Testis (tissue), 2 donors: ENCODE measurements at regions not wholly inside any gene's neighbourhood (a gene's known extent, or its start where the extent isn't known, plus 50 kb on each side); places are given as distances from the start of the nearest gene placed in this dataset.

Source experiments
- DNase-seq: peaks from one replicate; pipeline ENCODE4 v3.0.0-alpha.2; 2019
- H3K27ac ChIP-seq, 2 donors: fragments of 200-600 bp; sonication (generic); one replicate each; pipeline ENCODE4 v1.5.1; 2019
- H3K27me3 ChIP-seq: fragments of 200-600 bp; sonication (generic); one replicate; pipeline ENCODE4 v1.5.1; 2019
- H3K36me3 ChIP-seq: fragments of 200-600 bp; sonication (generic); one replicate; pipeline ENCODE4 v1.5.1; 2017; ENCODE audit warnings: low read depth; ENCODE audit errors: missing control alignments
- H3K4me1 ChIP-seq: fragments of 200-600 bp; sonication (generic); one replicate; pipeline ENCODE4 v1.5.1; 2019
- H3K4me3 ChIP-seq, 2 donors: fragments of 200-600 bp; sonication (generic); one replicate each; pipeline ENCODE4 v1.5.1; 2017 to 2019
- H3K9me3 ChIP-seq: fragments of 200-600 bp; sonication (generic); one replicate; pipeline ENCODE4 v1.5.1; 2017
- POLR2A ChIP-seq: fragments of 450-650 bp; IDR thresholded peaks from one replicate; pipeline ENCODE4 v1.6.1; 2017; ENCODE audit warnings: antibody characterized with exemption, mild to moderate bottlenecking, moderate library complexity
- WGBS, 2 donors: methylation state at CpG; one replicate each; pipeline ENCODE4 v1.1.5; 2018; 5-methylcytosine and 5-hydroxymethylcytosine counted together
- intact Hi-C: fragments of 100-400 bp; cut with DNase I; formaldehyde crosslinking; loops from one replicate; pipeline ENCODE4 v1.15.1; 2023; ENCODE audit warnings: low total_unique reads
- TF ChIP-seq, protein P1 (sequence below), 3 experiments: fragments of 450-650 bp in 2 of 3; fragments of 200-600 bp in 1 of 3; sonication (generic) in 1 of 3; IDR thresholded peaks; one replicate each; pipeline ENCODE4 v1.5.1; 2016 to 2019; ENCODE audit warnings: antibody characterized with exemption in 3 of 3, mild to moderate bottlenecking in 2 of 3, moderate library complexity in 1 of 3

DNA sequence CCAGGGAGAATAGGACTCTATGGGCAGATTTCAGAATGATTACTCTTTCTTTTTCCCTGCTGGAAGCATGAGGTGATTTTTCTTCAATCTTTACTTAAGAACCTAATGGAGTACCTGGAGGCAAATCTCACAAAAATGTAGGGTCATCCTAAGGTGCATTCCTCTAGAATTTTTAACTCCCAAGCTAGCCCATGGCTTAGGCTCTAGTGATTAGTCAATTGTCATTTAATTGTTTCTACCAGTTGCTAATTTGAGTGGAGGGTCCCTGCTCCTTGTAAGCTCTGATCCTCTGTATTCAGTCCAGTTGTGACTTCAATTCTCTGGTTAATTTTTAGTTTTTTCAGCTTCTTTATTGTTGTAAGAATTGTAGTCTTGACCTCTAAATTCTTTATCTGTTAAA lies 467.0 kb downstream of the HTR1A start:
- intact Hi-C loops: no loop called here
- no peak overlapping the region for H3K27ac ChIP-seq
- H3K36me3 ChIP-seq: no peaks in the 10 kb centered on the region
- H3K27me3 ChIP-seq: no peaks in the 10 kb centered on the region
- no peaks in the 10 kb centered on the region for H3K4me1 ChIP-seq
- TF ChIP-seq POLR2A: no peak
- TF ChIP-seq, protein P1, sequence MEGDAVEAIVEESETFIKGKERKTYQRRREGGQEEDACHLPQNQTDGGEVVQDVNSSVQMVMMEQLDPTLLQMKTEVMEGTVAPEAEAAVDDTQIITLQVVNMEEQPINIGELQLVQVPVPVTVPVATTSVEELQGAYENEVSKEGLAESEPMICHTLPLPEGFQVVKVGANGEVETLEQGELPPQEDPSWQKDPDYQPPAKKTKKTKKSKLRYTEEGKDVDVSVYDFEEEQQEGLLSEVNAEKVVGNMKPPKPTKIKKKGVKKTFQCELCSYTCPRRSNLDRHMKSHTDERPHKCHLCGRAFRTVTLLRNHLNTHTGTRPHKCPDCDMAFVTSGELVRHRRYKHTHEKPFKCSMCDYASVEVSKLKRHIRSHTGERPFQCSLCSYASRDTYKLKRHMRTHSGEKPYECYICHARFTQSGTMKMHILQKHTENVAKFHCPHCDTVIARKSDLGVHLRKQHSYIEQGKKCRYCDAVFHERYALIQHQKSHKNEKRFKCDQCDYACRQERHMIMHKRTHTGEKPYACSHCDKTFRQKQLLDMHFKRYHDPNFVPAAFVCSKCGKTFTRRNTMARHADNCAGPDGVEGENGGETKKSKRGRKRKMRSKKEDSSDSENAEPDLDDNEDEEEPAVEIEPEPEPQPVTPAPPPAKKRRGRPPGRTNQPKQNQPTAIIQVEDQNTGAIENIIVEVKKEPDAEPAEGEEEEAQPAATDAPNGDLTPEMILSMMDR (IDR thresholded peaks at IDR 0.05): no peak
- no peak for DNase-seq
- H3K9me3 ChIP-seq: no peaks in the 10 kb centered on the region
- no peak overlapping the region for H3K4me3 ChIP-seq

DNA sequence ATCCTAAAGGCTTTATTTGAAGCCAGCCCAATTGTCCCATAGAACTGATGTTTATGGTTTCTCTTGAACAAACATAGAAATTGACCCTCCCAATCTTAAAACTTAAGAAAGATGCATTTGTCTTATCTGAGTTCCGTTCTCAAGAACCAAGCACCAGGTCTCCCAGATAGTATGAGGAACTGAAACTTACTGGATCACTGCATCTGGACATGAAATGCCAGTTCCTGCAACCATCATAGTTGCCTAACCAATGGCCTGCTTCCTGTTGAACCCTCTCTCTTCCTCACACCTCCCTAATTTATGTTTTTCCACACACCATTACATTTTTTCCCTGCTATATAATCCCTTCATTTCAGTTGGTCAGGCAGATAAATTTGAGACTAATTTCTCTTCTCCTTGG lies 478.9 kb downstream of the HTR1A start:
- Histone ChIP-seq H3K36me3 (no peaks in the 10 kb centered on the region), H3K27ac (no peak overlapping the region), H3K4me3 (no peak overlapping the region), H3K9me3 (no peaks in the 10 kb centered on the region), H3K4me1 (no peaks in the 10 kb centered on the region), H3K27me3 (no peaks in the 10 kb centered on the region)
- DNase-seq: no peak
- intact Hi-C loops: no loop called here
- TF ChIP-seq, protein P1 (IDR thresholded peaks at IDR 0.05): no peak
- WGBS, 2 donors: 75 to 85% methylated on average over 1 of the region's 1 CpG

DNA sequence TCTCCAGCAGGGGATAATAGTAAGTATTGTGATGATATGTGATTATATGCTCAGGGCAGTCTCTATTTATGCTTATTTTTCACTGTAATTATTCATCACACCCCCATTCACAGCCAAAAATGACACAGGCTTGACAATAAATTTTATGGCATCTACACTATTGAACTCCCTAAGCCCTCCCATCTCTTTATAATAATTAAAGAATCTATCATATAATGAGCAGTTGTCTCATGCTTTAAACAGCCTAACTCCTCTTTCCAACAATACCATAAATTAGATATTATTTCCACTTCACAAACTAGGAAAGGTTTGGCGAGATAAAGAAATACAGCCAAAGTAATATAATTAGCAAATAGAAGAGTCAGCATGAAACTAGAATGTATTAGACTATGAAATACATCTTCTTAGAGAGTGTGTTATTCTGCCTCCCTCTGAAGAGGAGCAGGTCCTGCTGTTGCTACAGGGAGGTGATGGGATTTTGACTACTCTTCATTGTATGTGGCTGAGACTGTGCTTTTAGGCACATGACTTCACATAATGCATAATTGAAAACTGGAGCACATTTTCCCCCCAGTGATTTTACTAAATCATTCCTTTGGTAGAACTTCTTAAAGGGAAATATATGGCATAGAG lies 488.8 kb downstream of the HTR1A start:
- Histone ChIP-seq H3K4me3 (no peak overlapping the region), H3K36me3 (no peaks in the 10 kb centered on the region), H3K27ac (no peak overlapping the region), H3K9me3 (no peaks in the 10 kb centered on the region), H3K4me1 (no peaks in the 10 kb centered on the region), H3K27me3 (no peaks in the 10 kb centered on the region)
- WGBS, 2 donors: 73 to 80% methylated on average over 1 of the region's 1 CpG
- intact Hi-C loops: no loop called here
- no peak for TF ChIP-seq POLR2A
- TF ChIP-seq, protein P1 (IDR thresholded peaks at IDR 0.05): no peak
- no peak for DNase-seq

DNA sequence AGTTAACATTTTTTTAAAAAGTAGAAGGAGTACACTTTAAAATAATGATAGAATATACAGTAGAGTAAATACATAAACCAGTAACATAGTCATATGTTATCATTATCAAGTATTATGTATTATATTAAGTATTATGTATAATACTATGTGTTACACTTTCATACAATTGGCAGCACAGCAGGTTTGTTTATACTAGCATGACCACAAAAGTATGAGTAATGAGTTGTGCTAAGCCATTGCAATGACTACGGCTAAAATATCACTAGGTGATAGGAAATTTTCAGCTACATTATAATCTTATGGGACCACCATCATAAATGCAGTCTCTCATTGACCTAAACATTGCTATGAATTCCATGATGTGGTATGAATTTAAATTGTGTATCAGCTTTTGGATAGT lies 506.0 kb downstream of the HTR1A start:
- Histone ChIP-seq H3K36me3 (no peaks in the 10 kb centered on the region), H3K4me1 (no peaks in the 10 kb centered on the region), H3K4me3 (no peak overlapping the region), H3K9me3 (no peaks in the 10 kb centered on the region), H3K27ac (no peak overlapping the region), H3K27me3 (no peaks in the 10 kb centered on the region)
- DNase-seq: no peak
- TF ChIP-seq POLR2A: no peak
- TF ChIP-seq, protein P1 (IDR thresholded peaks at IDR 0.05): no peak
- intact Hi-C loops: no loop called here
- WGBS, 2 donors: 83 to 98% methylated on average over 1 of the region's 1 CpG

DNA sequence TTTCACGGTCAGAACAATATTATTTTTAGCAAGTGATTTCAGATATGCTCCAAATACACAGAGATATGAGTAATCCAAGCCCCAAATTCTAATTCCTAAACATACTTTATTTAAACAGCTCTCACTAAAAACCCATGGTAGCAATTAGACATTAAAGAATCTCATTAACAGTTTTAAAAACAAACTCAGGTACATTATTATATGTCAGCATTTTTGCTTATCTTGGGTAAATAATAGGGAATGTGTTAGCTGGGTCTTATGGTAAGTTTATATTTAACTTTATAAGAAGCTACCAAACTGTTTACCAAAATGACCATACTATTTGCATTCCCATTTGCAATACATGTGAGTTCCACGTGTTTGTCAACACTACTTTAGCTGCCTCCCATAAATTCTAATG lies 511.1 kb downstream of the HTR1A start:
- Histone ChIP-seq H3K4me3 (no peak overlapping the region), H3K36me3 (no peaks in the 10 kb centered on the region), H3K27ac (no peak overlapping the region), H3K4me1 (no peaks in the 10 kb centered on the region), H3K9me3 (no peaks in the 10 kb centered on the region), H3K27me3 (no peaks in the 10 kb centered on the region)
- intact Hi-C loops: no loop called here
- 59 to 66% methylated on average over 2 of the region's 2 CpGs for WGBS, 2 donors
- no peak for TF ChIP-seq POLR2A
- TF ChIP-seq, protein P1 (IDR thresholded peaks at IDR 0.05): no peak
- DNase-seq: no peak
